Vagina (tissue), 2 donors: ENCODE measurements at regions not wholly inside any gene's neighbourhood (a gene's known extent, or its start where the extent isn't known, plus 50 kb on each side); places are given as distances from the start of the nearest gene placed in this dataset.

ENCODE experiments used
- CTCF ChIP-seq, 3 experiments: fragments of 450-650 bp in 2 of 3; fragments of 200-600 bp in 1 of 3; sonication (generic) in 1 of 3; IDR thresholded peaks; one replicate each; pipeline ENCODE4 v1.5.1; 2017 to 2019; ENCODE audit warnings: antibody characterized with exemption in 3 of 3, mild to moderate bottlenecking in 2 of 3, moderate library complexity in 2 of 3
- POLR2A ChIP-seq, 2 donors: fragments of 450-650 bp; IDR thresholded peaks; one replicate each; pipeline ENCODE4 v1.6.1; 2017; ENCODE audit warnings: antibody characterized with exemption in 2 of 2, mild to moderate bottlenecking in 2 of 2, moderate library complexity in 2 of 2
- POLR2AphosphoS5 ChIP-seq, 2 donors: sonication (generic); formaldehyde crosslinking; IDR thresholded peaks; one replicate each; pipeline ENCODE4 v1.9.0; 2017; ENCODE audit warnings: antibody characterized with exemption in 2 of 2, mild to moderate bottlenecking in 2 of 2, low read depth in 1 of 2; ENCODE audit not compliant: insufficient read depth in 1 of 2

GRCh38 chr15:61327019-61327631 lies 98.0 kb upstream of the RORA start:
- no peak for TF ChIP-seq POLR2AphosphoS5 (IDR thresholded peaks at IDR 0.05; ENCODE audit: insufficient read depth in 1 of 2, low read depth in 1 of 2)
- no peak for TF ChIP-seq CTCF (IDR thresholded peaks at IDR 0.05)
- TF ChIP-seq POLR2A (IDR thresholded peaks at IDR 0.05) = no peak
